GM19324 (cell line): ENCODE measurements at regions not wholly inside any gene's neighbourhood (a gene's known extent, or its start where the extent isn't known, plus 50 kb on each side); places are given as distances from the start of the nearest gene placed in this dataset.

Experiments
- ATAC-seq: cut with Tn5 transposase; IDR thresholded peaks from one replicate; pipeline ENCODE4 v1.9.1; 2021; ENCODE audit warnings: mild to moderate bottlenecking, moderate library complexity; ENCODE audit not compliant: unreplicated experiment, low FRiP score

- ATAC-seq = no peak
These were observed 304.5 kb upstream of the FANCL start for GRCh38 chr2:58545300-58546280.

DNA sequence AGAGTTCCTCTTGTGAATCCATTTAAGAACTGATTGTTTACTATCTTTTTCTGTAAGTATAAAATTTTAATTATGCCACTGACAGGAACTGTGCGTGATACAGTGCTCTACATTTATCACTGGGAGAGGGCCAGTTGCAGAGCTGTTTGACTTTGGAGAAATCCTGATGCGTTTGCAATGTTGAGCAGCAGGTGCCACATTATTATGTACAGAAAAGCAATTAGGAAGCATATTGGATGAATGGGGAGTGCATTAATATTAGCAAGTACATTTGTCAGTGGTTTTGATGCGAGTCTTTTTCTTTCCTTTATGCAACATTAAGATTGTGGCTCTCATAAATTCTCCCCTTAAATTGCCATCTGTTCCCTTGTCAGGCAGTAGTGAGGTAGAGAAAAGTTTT lies 302.3 kb upstream of the FANCL start:
- ATAC-seq = no peak

GRCh38 chr2:58541511-58541910 lies 300.4 kb upstream of the FANCL start:
- ATAC-seq = no peak

GRCh38 chr2:58540681-58541080 lies 299.6 kb upstream of the FANCL start:
- no peak for ATAC-seq

GRCh38 chr2:58539973-58540372 lies 298.8 kb upstream of the FANCL start:
- ATAC-seq = no peak

GRCh38 chr2:58535990-58536389 lies 294.9 kb upstream of the FANCL start:
- ATAC-seq = no peak

DNA sequence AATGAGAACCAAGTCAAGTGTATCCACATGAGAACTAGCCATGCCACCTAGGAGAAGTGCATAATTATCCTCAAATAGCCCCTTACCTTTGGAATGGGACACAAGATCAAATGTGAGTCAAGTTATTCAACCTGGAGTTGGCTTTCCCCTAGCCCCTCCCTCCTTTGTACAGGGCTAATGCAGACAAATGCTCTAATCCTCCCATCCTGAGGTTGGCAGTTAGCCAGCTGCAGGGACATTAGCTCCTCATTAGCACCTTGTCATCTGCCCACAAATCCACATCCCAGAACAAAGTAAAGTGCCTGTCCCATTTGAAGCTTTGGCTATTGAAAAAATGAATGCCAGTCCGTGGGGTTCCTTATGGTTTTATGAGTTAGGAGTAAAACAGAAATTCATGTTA lies 294.1 kb upstream of the FANCL start:
- ATAC-seq = no peak

DNA sequence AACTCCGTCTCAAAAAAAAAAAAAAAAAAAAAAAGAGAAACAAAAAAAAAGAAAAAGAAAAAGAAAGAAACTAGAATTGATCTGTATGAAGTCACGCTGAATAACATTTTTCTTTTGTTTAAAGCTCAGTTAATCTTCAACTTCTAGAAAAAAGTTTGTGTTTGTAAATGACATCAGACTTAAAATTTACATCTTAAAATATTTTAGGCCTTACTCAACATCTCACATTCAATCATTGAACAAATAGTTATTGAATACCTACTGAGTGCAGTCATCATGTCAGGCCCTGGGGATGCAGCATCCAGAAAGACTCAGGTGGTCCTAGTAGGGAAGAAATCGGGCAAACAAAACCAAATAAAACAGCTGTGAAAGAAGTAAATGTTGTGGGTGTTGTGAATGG lies 292.3 kb upstream of the FANCL start:
- no peak for ATAC-seq

DNA sequence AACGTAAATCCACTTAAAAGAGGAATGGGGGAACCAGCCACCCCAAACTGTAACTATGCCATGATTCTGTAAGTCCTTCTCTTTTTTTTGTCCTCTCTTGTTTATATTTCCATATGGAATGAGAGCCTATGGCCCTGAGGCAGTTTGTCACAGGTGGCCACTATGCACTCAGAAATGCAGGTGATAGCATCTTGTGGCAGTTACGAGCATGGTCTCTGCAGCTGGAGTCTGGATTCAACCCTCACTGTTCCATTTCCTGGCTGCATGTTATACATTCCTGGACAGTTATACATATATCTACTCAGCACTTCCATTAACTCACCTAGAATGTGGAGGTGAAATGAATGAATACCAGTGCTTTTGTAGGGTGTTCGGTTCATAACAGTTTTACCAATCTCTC lies 291.5 kb upstream of the FANCL start:
- ATAC-seq = no peak

- no peak for ATAC-seq
These were observed 286.5 kb upstream of the FANCL start for GRCh38 chr2:58527647-58528046.

GRCh38 chr2:58521803-58522554 lies 280.9 kb upstream of the FANCL start:
- no peak for ATAC-seq

GRCh38 chr2:58520903-58521302 lies 279.8 kb upstream of the FANCL start:
- ATAC-seq = no peak

- ATAC-seq = no peak
These were observed 276.8 kb upstream of the FANCL start for GRCh38 chr2:58517881-58518280.

GRCh38 chr2:58516695-58517094 lies 275.6 kb upstream of the FANCL start:
- ATAC-seq = no peak

GRCh38 chr2:58515827-58516573 lies 274.9 kb upstream of the FANCL start:
- no peak for ATAC-seq

- peak; percentile 96 for ATAC-seq
These were observed 273.1 kb upstream of the FANCL start for GRCh38 chr2:58514252-58514651.

- no peak for ATAC-seq
These were observed 271.8 kb upstream of the FANCL start for GRCh38 chr2:58512878-58513277.

GRCh38 chr2:58508006-58508405 lies 266.9 kb upstream of the FANCL start:
- ATAC-seq = no peak

GRCh38 chr2:58503918-58504317 lies 262.8 kb upstream of the FANCL start:
- ATAC-seq = no peak

DNA sequence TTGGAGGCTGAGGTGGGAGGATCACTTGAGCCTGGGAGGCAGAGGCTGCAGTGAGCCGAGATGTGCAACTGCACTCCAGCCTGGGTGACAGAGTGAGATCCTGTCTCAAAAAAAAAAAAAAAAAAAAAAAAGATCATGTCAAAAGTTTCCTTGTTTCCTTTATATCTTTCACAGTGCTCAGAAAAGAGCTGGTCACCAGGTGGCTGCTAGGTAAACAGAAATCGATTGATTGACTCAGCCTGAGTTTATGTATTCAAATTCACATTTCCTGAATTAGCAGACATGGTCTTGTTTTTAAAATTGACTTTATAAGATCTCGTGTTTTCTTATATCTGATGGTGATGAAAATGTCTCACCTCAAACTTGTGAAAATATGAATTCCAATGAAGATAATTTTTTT lies 261.8 kb upstream of the FANCL start:
- no peak for ATAC-seq
